CD4-positive, alpha-beta T cell (primary cell): ENCODE measurements at regions not wholly inside any gene's neighbourhood (a gene's known extent, or its start where the extent isn't known, plus 50 kb on each side); places are given as distances from the start of the nearest gene placed in this dataset.

Source experiments
- ATAC-seq: fragments of 200-7000 bp; cut with Tn5 transposase; one replicate; pipeline ENCODE4 v1.10.0; 2022; ENCODE audit warnings: mild to moderate bottlenecking; ENCODE audit not compliant: poor library complexity
- CTCF ChIA-PET: fragments of 350-600 bp; sonication (Branson Sonifier 250); formaldehyde crosslinking; loops from one replicate; lab custom pipeline; 2021; ENCODE audit warnings: antibody characterized with exemption, inconsistent platforms; lab: Charles Lee
- POLR2A ChIA-PET: fragments of 350-600 bp; sonication (Branson Sonifier 250); formaldehyde crosslinking; loops from one replicate; lab custom pipeline; 2021; ENCODE audit warnings: antibody characterized with exemption, inconsistent platforms; lab: Charles Lee
- DNase-seq, 14 experiments: peaks; one replicate each; pipeline ENCODE4 v3.0.0-alpha.2; 2013 to 2020; ENCODE audit warnings: mixed read lengths in 2 of 14
- H3K27ac ChIP-seq, 2 donors: one replicate each; pipeline versions ENCODE4 v1.5.1 to v1.7.0; 2013; ENCODE audit warnings: low read length in 2 of 2, low read depth in 1 of 2, mild to moderate bottlenecking in 1 of 2
- H3K27me3 ChIP-seq, 2 experiments: 1 replicate in 1 of 2; 2 replicates in 1 of 2; pipeline versions ENCODE4 v1.6.1 to v1.7.0; 2013; ENCODE audit warnings: low read length in 2 of 2, control low read depth in 1 of 2, mild to moderate bottlenecking in 1 of 2, moderate library complexity in 1 of 2; ENCODE audit not compliant: insufficient read depth in 2 of 2, control insufficient read depth in 1 of 2
- H3K36me3 ChIP-seq: one replicate; pipeline ENCODE4 v1.6.1; 2013; ENCODE audit warnings: low read length, control low read depth; ENCODE audit not compliant: insufficient read depth
- H3K4me1 ChIP-seq: one replicate; pipeline ENCODE4 v1.6.1; 2013; ENCODE audit warnings: low read length, control low read depth; ENCODE audit not compliant: insufficient read depth
- H3K4me3 ChIP-seq: one replicate; pipeline ENCODE4 v1.5.1; 2013; ENCODE audit warnings: mild to moderate bottlenecking, low read length, moderate library complexity
- H3K9me3 ChIP-seq, 2 experiments: 1 replicate in 1 of 2; 2 replicates in 1 of 2; pipeline versions ENCODE4 v1.6.1 to v1.7.0; 2013; ENCODE audit warnings: low read length in 2 of 2, mild to moderate bottlenecking in 2 of 2, control low read depth in 1 of 2, moderate library complexity in 1 of 2; ENCODE audit not compliant: control insufficient read depth in 1 of 2, insufficient read depth in 1 of 2
- H3K27ac Mint-ChIP-seq: one replicate; pipeline ENCODE4 v1.8.0; 2020; ENCODE audit warnings: mixed read lengths
- H3K27me3 Mint-ChIP-seq: one replicate; pipeline ENCODE4 v1.8.0; 2021; ENCODE audit warnings: mixed read lengths
- H3K36me3 Mint-ChIP-seq: one replicate; pipeline ENCODE4 v1.8.0; 2021; ENCODE audit warnings: low read depth, mixed read lengths
- H3K4me1 Mint-ChIP-seq: one replicate; pipeline ENCODE4 v1.8.0; 2021; ENCODE audit warnings: low read depth, mixed read lengths
- H3K4me3 Mint-ChIP-seq: one replicate; pipeline ENCODE4 v1.8.0; 2020; ENCODE audit warnings: mild to moderate bottlenecking, mixed read lengths
- H3K9me3 Mint-ChIP-seq: one replicate; pipeline ENCODE4 v1.8.0; 2020; ENCODE audit warnings: mixed read lengths
- CTCF ChIP-seq: fragments of 200-600 bp; IDR thresholded peaks from one replicate; pipeline ENCODE4 v1.8.0; 2022; ENCODE audit warnings: antibody characterized with exemption, mild to moderate bottlenecking
- intact Hi-C, 2 experiments: fragments of 100-400 bp; cut with DNase I in 1 of 2; cut with micrococcal nuclease in 1 of 2; formaldehyde crosslinking; loops; one replicate each; pipeline versions ENCODE4 v1.15.1 to v1.9.0; 2023 to 2025; cut with DNase I, micrococcal nuclease

DNA sequence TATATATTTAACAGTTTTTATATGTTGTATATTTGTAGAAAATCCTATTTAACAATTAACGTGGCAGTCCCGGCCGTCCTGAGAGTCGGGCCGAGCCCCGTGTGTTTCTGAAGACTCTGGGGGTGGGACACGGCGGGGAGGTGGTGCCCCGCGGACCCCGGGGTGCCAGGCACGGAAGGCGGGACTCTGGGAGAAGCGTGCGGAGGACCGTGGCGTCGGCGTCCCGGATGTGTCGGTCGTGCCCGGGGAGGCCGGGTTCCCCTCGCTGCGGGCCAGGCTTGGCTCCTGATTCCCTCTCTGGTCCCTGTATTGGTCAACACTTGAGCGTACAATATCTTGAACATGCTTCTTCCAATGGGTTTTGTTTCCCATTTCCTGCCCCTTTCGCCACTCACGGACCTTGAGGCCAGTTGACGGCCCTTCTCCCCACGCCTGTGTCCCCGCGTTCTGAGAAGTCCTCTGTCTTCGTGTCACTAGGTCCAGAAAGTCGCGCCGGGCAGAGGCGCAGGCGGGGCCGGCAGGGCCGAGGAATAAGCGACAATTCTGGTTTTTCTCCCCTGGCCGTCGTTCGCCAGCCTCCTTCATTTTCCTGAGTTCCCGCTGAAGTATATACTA is 1076.7 kb downstream of the BRD1 start:
- Mint-ChIP-seq H3K4me1 (no peaks in the 10 kb centered on the region), H3K27ac (no peak overlapping the region), H3K9me3 (no peaks in the 10 kb centered on the region), H3K36me3 (no peaks in the 10 kb centered on the region), H3K27me3 (no peaks in the 10 kb centered on the region), H3K4me3 (no peak overlapping the region)
- no peak overlapping the region for H3K27ac ChIP-seq
- TF ChIP-seq CTCF, result no peak
- intact Hi-C loops, result no loop called here
- no peaks in the 10 kb centered on the region for H3K4me1 ChIP-seq
- H3K4me3 ChIP-seq, result no peak overlapping the region
- no peaks in the 10 kb centered on the region for H3K36me3 ChIP-seq
- DNase-seq, result peak in 2 of 14 experiments; percentile 12 to 30
- H3K9me3 ChIP-seq, result peaks cover 0 to 14% of the 10 kb centered on the region in 2 experiments
- POLR2A ChIA-PET, result no interaction called here
- no peak for ATAC-seq
- H3K27me3 ChIP-seq, result no peaks in the 10 kb centered on the region
- CTCF ChIA-PET, result no interaction called here

DNA sequence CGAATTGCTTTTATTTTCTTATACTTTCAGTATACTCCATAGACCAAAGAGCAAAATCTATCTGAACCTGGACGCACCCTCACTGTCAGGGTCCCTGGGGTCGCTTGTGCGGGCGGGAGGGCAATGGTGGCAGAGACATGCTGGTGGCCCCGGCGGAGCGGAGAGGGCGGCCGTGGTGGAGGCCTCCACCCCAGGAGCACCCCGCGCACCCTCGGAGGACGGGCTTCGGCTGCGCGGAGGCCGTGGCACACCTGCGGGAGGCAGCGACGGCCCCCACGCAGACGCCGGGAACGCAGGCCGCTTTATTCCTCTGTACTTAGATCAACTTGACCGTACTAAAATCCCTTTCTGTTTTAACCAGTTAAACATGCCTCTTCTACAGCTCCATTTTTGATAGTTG is 1077.4 kb downstream of the BRD1 start:
- DNase-seq, result peak in 1 of 14 experiments; percentile 25
- no peaks in the 10 kb centered on the region for H3K9me3 Mint-ChIP-seq
- Histone ChIP-seq H3K4me3 (no peak overlapping the region), H3K27me3 (no peaks in the 10 kb centered on the region), H3K36me3 (no peaks in the 10 kb centered on the region), H3K9me3 (peaks cover 0 to 18% of the 10 kb centered on the region in 2 experiments), H3K4me1 (no peaks in the 10 kb centered on the region), H3K27ac (no peak overlapping the region)
- no peaks in the 10 kb centered on the region for H3K27me3 Mint-ChIP-seq
- no peak for ATAC-seq
- intact Hi-C loops, result no loop called here
- ChIA-PET POLR2A (no interaction called here), CTCF (no interaction called here)
- H3K27ac Mint-ChIP-seq, result no peak overlapping the region
- H3K4me3 Mint-ChIP-seq, result no peak overlapping the region
- no peaks in the 10 kb centered on the region for H3K4me1 Mint-ChIP-seq
- no peaks in the 10 kb centered on the region for H3K36me3 Mint-ChIP-seq
- TF ChIP-seq CTCF, result no peak

- ChIA-PET POLR2A (no interaction called here), CTCF (no interaction called here)
- intact Hi-C loops, result no loop called here
- Mint-ChIP-seq H3K9me3 (no peaks in the 10 kb centered on the region), H3K36me3 (no peaks in the 10 kb centered on the region), H3K4me3 (no peak overlapping the region), H3K27ac (no peak overlapping the region), H3K27me3 (no peaks in the 10 kb centered on the region), H3K4me1 (no peaks in the 10 kb centered on the region)
- no peak for TF ChIP-seq CTCF
- DNase-seq (peak in 1 of 14 experiments; percentile 29), ATAC-seq (no peak)
- H3K36me3 ChIP-seq, result no peaks in the 10 kb centered on the region
- H3K27me3 ChIP-seq, result no peaks in the 10 kb centered on the region
- no peaks in the 10 kb centered on the region for H3K4me1 ChIP-seq
- peaks cover 0 to 18% of the 10 kb centered on the region in 2 experiments for H3K9me3 ChIP-seq
- no peak overlapping the region for H3K27ac ChIP-seq
- no peak overlapping the region for H3K4me3 ChIP-seq
Observed at GRCh38 chr22:48749555-48750227, 1078.0 kb downstream of the BRD1 start.
